Lung (tissue), 11 donors: ENCODE measurements at regions not wholly inside any gene's neighbourhood (a gene's known extent, or its start where the extent isn't known, plus 50 kb on each side); places are given as distances from the start of the nearest gene placed in this dataset.
"Not testable (repeated sequence)": the region's sequence is repeated elsewhere in the genome, so short reads cannot be mapped to it uniquely, and the experiment has no call there.

Source experiments
- ATAC-seq: fragments of 200-7000 bp; cut with Tn5 transposase; one replicate; pipeline ENCODE4 v1.9.1; 2020; ENCODE audit warnings: moderate number of reproducible peaks; ENCODE audit not compliant: insufficient read depth, low FRiP score
- DNase-seq, 3 donors: peaks; one replicate each; pipeline ENCODE4 v3.0.0-alpha.2; 2013 to 2017
- H3K27ac ChIP-seq, 2 donors: one replicate each; pipeline ENCODE4 v1.5.1; 2013; ENCODE audit warnings: mild to moderate bottlenecking in 2 of 2, moderate library complexity in 2 of 2, control low read depth in 1 of 2, inconsistent platforms in 1 of 2, low read depth in 1 of 2, low read length in 1 of 2
- H3K27me3 ChIP-seq, 3 donors: one replicate each; pipeline ENCODE4 v1.5.1; 2013; ENCODE audit warnings: low read length in 2 of 3; ENCODE audit not compliant: control insufficient read depth in 3 of 3, insufficient read depth in 3 of 3
- H3K36me3 ChIP-seq, 4 donors: one replicate each; pipeline ENCODE4 v1.5.1; 2013; ENCODE audit warnings: low read length in 4 of 4, mild to moderate bottlenecking in 1 of 4, moderate library complexity in 1 of 4; ENCODE audit not compliant: control insufficient read depth in 4 of 4, insufficient read depth in 4 of 4
- H3K4me1 ChIP-seq, 5 donors: one replicate each; pipeline ENCODE4 v1.5.1; 2013; ENCODE audit warnings: low read length in 5 of 5, mild to moderate bottlenecking in 2 of 5, moderate library complexity in 1 of 5; ENCODE audit not compliant: control insufficient read depth in 5 of 5, insufficient read depth in 5 of 5
- H3K4me3 ChIP-seq: one replicate; pipeline ENCODE4 v1.5.1; 2013; ENCODE audit warnings: mild to moderate bottlenecking, control low read depth, moderate library complexity
- H3K9ac ChIP-seq, 2 donors: one replicate each; pipeline ENCODE4 v1.5.1; 2013; ENCODE audit warnings: low read length in 2 of 2, control low read depth in 1 of 2; ENCODE audit not compliant: insufficient read depth in 1 of 2
- H3K9me3 ChIP-seq, 4 donors: one replicate each; pipeline ENCODE4 v1.5.1; 2013; ENCODE audit warnings: low read length in 3 of 4, mild to moderate bottlenecking in 1 of 4, moderate library complexity in 1 of 4; ENCODE audit not compliant: control insufficient read depth in 4 of 4, insufficient read depth in 3 of 4
- WGBS, 2 donors: extraction: QIAGEN DNeasy Blood & Tissue Kit; methylation state at CpG; one replicate each; pipeline ENCODE4 v1.1.7; 2013; 5-methylcytosine and 5-hydroxymethylcytosine counted together
- TF ChIP-seq, protein P1 (sequence below): IDR thresholded peaks from 2 replicates; pipeline ENCODE4 v1.5.1; 2012; ENCODE audit warnings: mild to moderate bottlenecking; ENCODE audit errors: control extremely low read depth, extremely low read depth
- donor health status: control.
- donor health status: control.
- donor health status: Bipolar disorder and iron deficiency.
- donor health status: healthy.
- donor health status: DM: yes; HTN: yes; CAD: no.

DNA sequence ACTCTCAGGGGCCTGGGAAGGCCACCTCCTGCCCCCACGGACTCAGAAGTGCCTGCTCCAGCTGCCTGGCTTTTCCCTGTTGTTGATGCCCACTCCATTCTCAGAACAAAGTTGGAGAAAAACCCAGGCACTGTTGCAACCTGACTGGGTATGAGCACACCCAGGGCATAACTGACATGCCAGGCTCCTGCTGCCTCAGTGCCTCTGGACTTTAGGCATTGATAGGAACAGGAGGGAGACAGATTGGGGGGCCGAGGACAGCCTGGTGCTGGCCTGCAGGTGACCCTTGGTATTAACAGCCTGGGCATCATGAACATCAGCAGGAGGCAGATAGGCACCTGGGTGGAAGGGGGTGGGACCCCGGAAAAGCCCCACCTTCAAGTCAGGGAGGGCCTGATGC lies 685.9 kb upstream of the CDH10 start:
- WGBS, 2 donors, result 56 to 64% methylated on average over 3 of the region's 3 CpGs
- H3K36me3 ChIP-seq, result no peaks in the 10 kb centered on the region
- H3K27me3 ChIP-seq, result no peaks in the 10 kb centered on the region
- ATAC-seq (no peak), DNase-seq (no peak)
- H3K9ac ChIP-seq, result no peak overlapping the region
- peaks cover 0 to 5% (median 1%) of the 10 kb centered on the region in 4 donors for H3K9me3 ChIP-seq
- TF ChIP-seq, protein P1, sequence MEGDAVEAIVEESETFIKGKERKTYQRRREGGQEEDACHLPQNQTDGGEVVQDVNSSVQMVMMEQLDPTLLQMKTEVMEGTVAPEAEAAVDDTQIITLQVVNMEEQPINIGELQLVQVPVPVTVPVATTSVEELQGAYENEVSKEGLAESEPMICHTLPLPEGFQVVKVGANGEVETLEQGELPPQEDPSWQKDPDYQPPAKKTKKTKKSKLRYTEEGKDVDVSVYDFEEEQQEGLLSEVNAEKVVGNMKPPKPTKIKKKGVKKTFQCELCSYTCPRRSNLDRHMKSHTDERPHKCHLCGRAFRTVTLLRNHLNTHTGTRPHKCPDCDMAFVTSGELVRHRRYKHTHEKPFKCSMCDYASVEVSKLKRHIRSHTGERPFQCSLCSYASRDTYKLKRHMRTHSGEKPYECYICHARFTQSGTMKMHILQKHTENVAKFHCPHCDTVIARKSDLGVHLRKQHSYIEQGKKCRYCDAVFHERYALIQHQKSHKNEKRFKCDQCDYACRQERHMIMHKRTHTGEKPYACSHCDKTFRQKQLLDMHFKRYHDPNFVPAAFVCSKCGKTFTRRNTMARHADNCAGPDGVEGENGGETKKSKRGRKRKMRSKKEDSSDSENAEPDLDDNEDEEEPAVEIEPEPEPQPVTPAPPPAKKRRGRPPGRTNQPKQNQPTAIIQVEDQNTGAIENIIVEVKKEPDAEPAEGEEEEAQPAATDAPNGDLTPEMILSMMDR, result no peak
- no peak overlapping the region for H3K4me3 ChIP-seq
- H3K4me1 ChIP-seq, result no peaks in the 10 kb centered on the region
- H3K27ac ChIP-seq, result no peak overlapping the region

DNA sequence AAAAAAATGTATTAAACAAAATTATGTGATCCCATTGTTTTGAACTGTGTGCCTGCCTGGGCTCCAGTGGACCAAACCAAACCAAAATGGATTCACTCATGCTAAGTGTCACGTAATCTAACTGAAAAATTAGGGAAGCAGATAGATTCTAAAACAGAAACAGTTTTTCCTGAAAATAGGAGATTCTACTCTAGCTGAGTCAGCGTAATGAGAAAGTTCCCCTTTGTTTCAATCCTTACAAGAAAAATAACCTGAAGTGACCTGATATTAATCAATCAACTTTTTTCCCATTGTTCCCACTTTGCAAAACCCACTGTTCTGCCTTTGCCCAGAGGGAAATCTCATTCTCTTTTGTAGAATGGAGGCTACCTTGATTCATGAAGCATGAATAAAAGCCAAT lies 682.4 kb upstream of the CDH10 start:
- no peak overlapping the region for H3K27ac ChIP-seq
- no peak overlapping the region for H3K4me3 ChIP-seq
- peaks cover 0 to 5% (median 1%) of the 10 kb centered on the region in 4 donors for H3K9me3 ChIP-seq
- H3K27me3 ChIP-seq, result no peaks in the 10 kb centered on the region
- no peaks in the 10 kb centered on the region for H3K4me1 ChIP-seq
- no peak for ATAC-seq
- H3K36me3 ChIP-seq, result no peaks in the 10 kb centered on the region
- 79 to 92% methylated on average over 2 of the region's 2 CpGs for WGBS, 2 donors
- no peak overlapping the region for H3K9ac ChIP-seq
- TF ChIP-seq, protein P1, result no peak
- no peak for DNase-seq

DNA sequence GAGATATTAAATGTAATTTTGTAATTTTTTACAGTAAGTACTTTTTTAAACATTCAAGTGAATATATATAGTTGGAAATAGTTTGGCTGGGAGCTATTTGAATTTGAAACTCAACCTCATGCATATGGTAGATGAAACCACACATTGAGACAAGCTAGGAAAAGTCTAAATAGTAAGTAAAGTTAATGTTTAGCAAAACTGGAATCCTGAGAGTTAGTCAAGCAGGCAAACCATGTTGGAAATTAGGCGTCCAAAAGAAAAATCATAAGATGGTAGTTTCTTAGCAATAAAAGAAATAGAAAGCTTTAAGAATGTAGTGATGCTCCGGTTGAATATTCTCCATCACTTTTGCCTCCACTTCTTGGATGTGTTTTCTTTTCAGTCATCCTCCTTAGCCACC lies 657.1 kb upstream of the CDH10 start:
- no peak for DNase-seq
- WGBS, 2 donors, result 82 to 83% methylated on average over 2 of the region's 2 CpGs
- Histone ChIP-seq H3K4me3 (no peak overlapping the region), H3K9ac (no peak overlapping the region), H3K36me3 (no peaks in the 10 kb centered on the region), H3K27me3 (no peaks in the 10 kb centered on the region), H3K27ac (no peak overlapping the region), H3K4me1 (no peaks in the 10 kb centered on the region), H3K9me3 (no peaks in the 10 kb centered on the region)
- no peak for ATAC-seq
- TF ChIP-seq, protein P1, result no peak

DNA sequence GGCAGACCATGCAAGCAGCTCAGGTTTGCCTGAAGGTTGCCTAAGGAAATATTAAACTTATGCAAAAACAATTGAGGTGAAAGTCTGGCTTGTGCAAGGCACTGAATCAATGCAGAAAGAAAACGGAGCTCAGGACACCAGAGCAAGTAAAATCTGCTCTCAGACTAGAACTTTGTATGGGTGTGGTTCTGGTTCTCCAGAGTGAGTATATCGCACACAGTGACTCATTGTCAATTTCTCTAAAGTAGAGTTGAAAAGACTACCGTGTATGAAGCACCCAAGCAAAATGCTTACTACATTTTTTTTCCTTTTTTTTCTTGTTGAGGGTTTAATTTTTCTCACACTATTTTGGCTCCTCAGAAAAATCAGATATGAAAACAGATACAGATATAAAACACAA lies 650.3 kb upstream of the CDH10 start:
- no peak for DNase-seq
- Histone ChIP-seq H3K9ac (no peak overlapping the region), H3K27me3 (no peaks in the 10 kb centered on the region), H3K36me3 (no peaks in the 10 kb centered on the region), H3K9me3 (peaks cover 0 to 2% (median 0%) of the 10 kb centered on the region in 4 donors), H3K4me1 (no peaks in the 10 kb centered on the region), H3K27ac (no peak overlapping the region), H3K4me3 (no peak overlapping the region)
- TF ChIP-seq, protein P1, result no peak
- ATAC-seq, result no peak
- WGBS, 2 donors, result 71 to 85% methylated on average over 3 of the region's 3 CpGs

DNA sequence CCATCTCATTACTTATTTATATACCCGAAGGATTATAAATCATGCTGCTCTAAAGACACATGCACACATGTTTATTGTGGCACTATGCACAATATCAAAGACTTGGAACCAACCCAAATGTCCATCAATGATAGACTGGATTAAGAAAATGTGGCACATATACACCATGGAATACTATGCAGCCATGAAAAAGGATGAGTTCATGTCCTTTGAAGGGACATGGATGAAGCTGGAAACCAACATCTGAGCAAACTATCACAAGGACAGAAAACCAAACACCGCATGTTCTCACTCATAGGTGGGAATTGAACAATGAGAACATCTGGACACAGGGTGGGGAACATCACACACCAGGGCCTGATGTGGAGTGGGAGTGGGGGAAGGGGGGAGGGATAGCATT lies 645.0 kb upstream of the CDH10 start:
- DNase-seq, H3K9ac ChIP-seq, H3K27me3 ChIP-seq, H3K36me3 ChIP-seq, H3K4me3 ChIP-seq, H3K27ac ChIP-seq, H3K9me3 ChIP-seq, H3K4me1 ChIP-seq, ATAC-seq: not testable (repeated sequence)
- 86 to 95% methylated on average over 2 of the region's 2 CpGs for WGBS, 2 donors
